GM12872 (cell line): ENCODE measurements at regions not wholly inside any gene's neighbourhood (a gene's known extent, or its start where the extent isn't known, plus 50 kb on each side); places are given as distances from the start of the nearest gene placed in this dataset.

Experiments
- CTCF ChIP-seq: IDR thresholded peaks from 3 replicates; pipeline ENCODE4 v1.5.1; 2011; ENCODE audit warnings: low read depth, mild to moderate bottlenecking, low read length, moderate library complexity; ENCODE audit not compliant: insufficient read depth

GRCh38 chr14:73792481-73792880 is 59.1 kb upstream of the PTGR2 start:
- TF ChIP-seq CTCF, result no peak

- TF ChIP-seq CTCF, result no peak
Observed at GRCh38 chr14:73789989-73790581, 61.5 kb upstream of the PTGR2 start.

GRCh38 chr14:73788701-73789551 is 62.7 kb upstream of the PTGR2 start:
- TF ChIP-seq CTCF, result no peak

GRCh38 chr14:73788317-73788598 is 63.4 kb upstream of the PTGR2 start:
- TF ChIP-seq CTCF, result no peak

GRCh38 chr14:73787486-73788316 is 63.9 kb upstream of the PTGR2 start:
- TF ChIP-seq CTCF, result no peak

GRCh38 chr14:73786636-73787485 is 64.8 kb upstream of the PTGR2 start:
- no peak for TF ChIP-seq CTCF
